Activated CD4-positive, alpha-beta memory T cell treated with anti-CD3 and anti-CD28 coated beads for 36 hours (primary cell): ENCODE measurements at regions not wholly inside any gene's neighbourhood (a gene's known extent, or its start where the extent isn't known, plus 50 kb on each side); places are given as distances from the start of the nearest gene placed in this dataset.

Experiments used
- CTCF ChIA-PET: fragments of 350-600 bp; sonication (Branson Sonifier 250); formaldehyde crosslinking; loops from one replicate; lab custom pipeline; 2021; ENCODE audit warnings: antibody characterized with exemption, inconsistent platforms; lab: Charles Lee
- POLR2A ChIA-PET: fragments of 350-600 bp; sonication (Branson Sonifier 250); formaldehyde crosslinking; loops from one replicate; lab custom pipeline; 2021; ENCODE audit warnings: antibody characterized with exemption; lab: Charles Lee
- DNase-seq: peaks from one replicate; pipeline ENCODE4 v3.0.0-alpha.2; 2020
- H3K27ac Mint-ChIP-seq: one replicate; pipeline ENCODE4 v1.8.0; 2021; ENCODE audit warnings: mixed read lengths
- H3K27me3 Mint-ChIP-seq: one replicate; pipeline ENCODE4 v1.8.0; 2021; ENCODE audit warnings: mixed read lengths
- H3K36me3 Mint-ChIP-seq: one replicate; pipeline ENCODE4 v1.8.0; 2021; ENCODE audit warnings: mixed read lengths
- H3K4me1 Mint-ChIP-seq: one replicate; pipeline ENCODE4 v1.8.0; 2021; ENCODE audit warnings: low read depth, mixed read lengths
- H3K4me3 Mint-ChIP-seq: one replicate; pipeline ENCODE4 v1.8.0; 2021; ENCODE audit warnings: mild to moderate bottlenecking, mixed read lengths
- H3K9me3 Mint-ChIP-seq: one replicate; pipeline ENCODE4 v1.8.0; 2021; ENCODE audit warnings: mixed read lengths
- intact Hi-C: fragments of 100-400 bp; cut with micrococcal nuclease; formaldehyde crosslinking; loops from one replicate; pipeline ENCODE4 v1.15.1; 2023

DNA sequence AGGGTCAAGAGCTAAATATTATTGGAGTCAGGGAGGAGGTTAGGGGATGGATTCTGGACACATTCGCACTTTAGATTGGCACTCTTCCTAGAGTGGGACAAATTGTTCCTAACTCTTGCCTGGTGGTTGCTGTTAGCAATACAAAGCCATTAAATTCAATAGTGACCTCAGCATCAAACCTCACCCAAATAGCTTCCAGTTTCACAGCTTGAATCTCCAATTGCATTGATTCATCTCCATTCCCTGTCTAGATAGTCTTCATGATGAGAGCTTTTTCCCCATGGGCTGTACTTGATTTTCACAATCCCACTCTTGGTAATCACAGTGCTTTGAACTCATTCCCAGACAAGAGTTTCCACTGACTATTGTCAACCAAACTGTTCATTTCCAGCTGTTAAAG is 585.9 kb upstream of the SYT4 start:
- ChIA-PET POLR2A (no interaction called here), CTCF (no interaction called here)
- H3K4me1 Mint-ChIP-seq, result no peaks in the 10 kb centered on the region
- H3K4me3 Mint-ChIP-seq, result no peak overlapping the region
- no peaks in the 10 kb centered on the region for H3K36me3 Mint-ChIP-seq
- no peaks in the 10 kb centered on the region for H3K27me3 Mint-ChIP-seq
- no peak for DNase-seq
- no peak overlapping the region for H3K27ac Mint-ChIP-seq
- intact Hi-C loops, result no loop called here
- peaks cover 5% of the 10 kb centered on the region for H3K9me3 Mint-ChIP-seq

- CTCF ChIA-PET, result no interaction called here
- intact Hi-C loops, result no loop called here
- Mint-ChIP-seq H3K4me1 (no peaks in the 10 kb centered on the region), H3K27me3 (no peaks in the 10 kb centered on the region), H3K36me3 (no peaks in the 10 kb centered on the region), H3K9me3 (peaks cover 8% of the 10 kb centered on the region), H3K27ac (no peak overlapping the region), H3K4me3 (no peak overlapping the region)
- POLR2A ChIA-PET, result no interaction called here
- no peak for DNase-seq
These were observed 589.4 kb upstream of the SYT4 start for GRCh38 chr18:43866696-43867095.

DNA sequence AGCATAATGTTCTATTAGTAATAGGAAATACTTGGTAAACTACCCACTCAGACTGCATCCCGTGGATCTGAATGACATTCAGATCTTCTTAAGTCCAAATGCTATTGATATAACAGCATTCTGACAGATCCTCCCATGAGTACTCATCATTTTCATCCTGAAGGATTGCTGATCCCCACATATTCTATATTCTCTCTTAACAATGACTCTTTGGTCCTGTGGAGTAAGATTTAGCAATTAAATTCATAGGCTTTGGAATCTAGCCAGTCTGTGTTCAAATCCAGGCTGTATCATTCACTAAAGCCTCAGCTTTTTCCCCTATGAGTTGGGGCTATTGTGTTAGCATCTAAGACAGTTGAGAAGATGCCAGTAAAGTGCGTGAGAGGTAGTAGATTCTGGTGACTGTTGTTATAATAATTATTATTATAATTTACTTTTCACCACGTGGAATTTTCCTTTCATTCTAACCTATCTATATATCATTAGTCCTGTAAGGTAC is 591.3 kb upstream of the SYT4 start:
- H3K9me3 Mint-ChIP-seq, result peaks cover 8% of the 10 kb centered on the region
- ChIA-PET CTCF (no interaction called here), POLR2A (no interaction called here)
- H3K4me3 Mint-ChIP-seq, result no peak overlapping the region
- intact Hi-C loops, result no loop called here
- no peak overlapping the region for H3K27ac Mint-ChIP-seq
- H3K36me3 Mint-ChIP-seq, result no peaks in the 10 kb centered on the region
- no peaks in the 10 kb centered on the region for H3K27me3 Mint-ChIP-seq
- DNase-seq, result no peak
- no peaks in the 10 kb centered on the region for H3K4me1 Mint-ChIP-seq

- H3K27ac Mint-ChIP-seq, result no peak overlapping the region
- no peaks in the 10 kb centered on the region for H3K36me3 Mint-ChIP-seq
- ChIA-PET CTCF (no interaction called here), POLR2A (no interaction called here)
- intact Hi-C loops, result no loop called here
- no peak overlapping the region for H3K4me3 Mint-ChIP-seq
- DNase-seq, result no peak
- peaks cover 8% of the 10 kb centered on the region for H3K9me3 Mint-ChIP-seq
- H3K4me1 Mint-ChIP-seq, result no peaks in the 10 kb centered on the region
- no peaks in the 10 kb centered on the region for H3K27me3 Mint-ChIP-seq
These were observed 592.2 kb upstream of the SYT4 start for GRCh38 chr18:43869451-43870008.

- no peak for DNase-seq
- POLR2A ChIA-PET, result no interaction called here
- no peaks in the 10 kb centered on the region for H3K4me1 Mint-ChIP-seq
These were observed 593.3 kb upstream of the SYT4 start for GRCh38 chr18:43870626-43871025.

DNA sequence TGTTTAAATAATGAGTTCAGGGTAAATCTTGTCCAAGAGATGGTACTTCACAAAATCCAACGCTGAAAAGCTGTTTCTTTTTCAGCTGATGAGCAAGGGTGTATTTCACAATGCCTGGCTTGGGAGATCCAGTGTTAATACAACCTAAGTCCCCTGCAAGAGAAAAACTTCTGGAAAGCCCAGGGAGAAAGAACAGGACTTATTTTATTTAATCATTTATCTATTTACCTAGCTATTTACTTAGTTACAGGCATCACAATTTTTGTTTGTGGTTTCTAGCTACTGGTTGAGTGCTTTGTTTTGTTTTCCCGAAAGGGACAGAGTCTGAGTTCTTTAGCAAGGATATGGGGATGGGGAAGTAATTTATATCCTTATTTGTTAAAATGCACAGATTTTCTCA is 598.2 kb upstream of the SYT4 start:
- no peaks in the 10 kb centered on the region for H3K4me1 Mint-ChIP-seq
- H3K27ac Mint-ChIP-seq, result no peak overlapping the region
- POLR2A ChIA-PET, result no interaction called here
- intact Hi-C loops, result no loop called here
- H3K4me3 Mint-ChIP-seq, result no peak overlapping the region
- H3K36me3 Mint-ChIP-seq, result no peaks in the 10 kb centered on the region
- H3K27me3 Mint-ChIP-seq, result no peaks in the 10 kb centered on the region
- H3K9me3 Mint-ChIP-seq, result peaks cover 13% of the 10 kb centered on the region
- CTCF ChIA-PET, result no interaction called here
- DNase-seq, result no peak

More at GRCh38 chr18:43870626-43871025, 593.3 kb upstream of the SYT4 start:
- Mint-ChIP-seq H3K9me3 (peaks cover 8% of the 10 kb centered on the region), H3K27me3 (no peaks in the 10 kb centered on the region), H3K27ac (no peak overlapping the region), H3K4me3 (no peak overlapping the region), H3K36me3 (no peaks in the 10 kb centered on the region)
- intact Hi-C loops, result no loop called here
- CTCF ChIA-PET, result no interaction called here

- Mint-ChIP-seq H3K4me3 (no peak overlapping the region), H3K27ac (no peak overlapping the region), H3K36me3 (no peaks in the 10 kb centered on the region), H3K9me3 (peaks cover 13% of the 10 kb centered on the region), H3K4me1 (no peaks in the 10 kb centered on the region), H3K27me3 (no peaks in the 10 kb centered on the region)
- POLR2A ChIA-PET, result no interaction called here
- intact Hi-C loops, result no loop called here
- CTCF ChIA-PET, result no interaction called here
- DNase-seq, result no peak
These were observed 599.0 kb upstream of the SYT4 start for GRCh38 chr18:43876286-43876685.

DNA sequence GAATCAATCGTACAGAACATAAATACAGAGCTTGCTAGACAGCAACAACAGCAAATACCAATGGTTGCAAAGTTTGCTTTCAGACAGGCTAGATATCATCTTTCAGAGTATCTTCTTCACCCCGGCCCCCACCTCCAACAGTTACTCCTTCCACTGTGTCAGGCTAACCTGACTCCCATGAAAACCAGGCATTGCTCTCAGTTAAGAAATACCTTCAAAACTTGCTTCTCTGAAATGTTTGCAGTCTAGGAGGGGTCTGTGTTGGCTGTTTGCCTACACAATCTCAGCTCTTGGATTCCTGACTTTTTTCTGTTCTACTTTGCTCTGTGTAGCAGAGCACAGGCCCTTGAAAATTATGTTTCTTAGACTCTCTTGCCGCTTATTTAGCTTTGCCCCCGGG is 599.5 kb upstream of the SYT4 start:
- ChIA-PET CTCF (no interaction called here), POLR2A (no interaction called here)
- Mint-ChIP-seq H3K36me3 (no peaks in the 10 kb centered on the region), H3K4me1 (no peaks in the 10 kb centered on the region), H3K9me3 (peaks cover 12% of the 10 kb centered on the region), H3K4me3 (no peak overlapping the region), H3K27ac (no peak overlapping the region), H3K27me3 (no peaks in the 10 kb centered on the region)
- intact Hi-C loops, result no loop called here
- no peak for DNase-seq

GRCh38 chr18:43877616-43878321 is 600.5 kb upstream of the SYT4 start:
- Mint-ChIP-seq H3K27ac (no peak overlapping the region), H3K27me3 (no peaks in the 10 kb centered on the region), H3K9me3 (peaks cover 13% of the 10 kb centered on the region), H3K4me3 (no peak overlapping the region), H3K4me1 (no peaks in the 10 kb centered on the region), H3K36me3 (no peaks in the 10 kb centered on the region)
- CTCF ChIA-PET, result no interaction called here
- DNase-seq, result no peak
- POLR2A ChIA-PET, result no interaction called here
- intact Hi-C loops, result no loop called here

DNA sequence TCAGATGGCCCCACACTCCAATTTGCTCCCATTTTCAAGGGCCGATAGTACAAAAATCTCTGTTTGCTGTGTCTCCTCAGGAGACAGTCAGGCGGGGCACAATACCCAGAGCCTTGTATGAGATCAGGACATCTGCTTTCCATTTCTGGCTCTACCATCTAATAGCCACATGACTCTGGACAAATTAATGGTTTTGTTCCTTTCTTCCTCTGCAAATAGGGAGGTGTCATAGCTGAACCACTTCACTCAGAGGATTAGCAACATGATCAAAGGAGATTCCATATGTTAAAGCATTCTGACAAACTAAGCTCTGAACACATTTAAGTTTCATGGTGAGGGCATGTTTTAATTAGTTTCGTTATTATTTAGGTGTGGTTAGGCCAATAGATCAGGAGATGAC is 602.1 kb upstream of the SYT4 start:
- no peaks in the 10 kb centered on the region for H3K4me1 Mint-ChIP-seq
- intact Hi-C loops, result no loop called here
- no peak overlapping the region for H3K4me3 Mint-ChIP-seq
- no peak for DNase-seq
- no peak overlapping the region for H3K27ac Mint-ChIP-seq
- H3K36me3 Mint-ChIP-seq, result no peaks in the 10 kb centered on the region
- no peaks in the 10 kb centered on the region for H3K27me3 Mint-ChIP-seq
- ChIA-PET POLR2A (no interaction called here), CTCF (no interaction called here)
- H3K9me3 Mint-ChIP-seq, result peaks cover 13% of the 10 kb centered on the region

GRCh38 chr18:43882358-43883055 is 605.2 kb upstream of the SYT4 start:
- Mint-ChIP-seq H3K27me3 (no peaks in the 10 kb centered on the region), H3K9me3 (peaks cover 13% of the 10 kb centered on the region), H3K36me3 (no peaks in the 10 kb centered on the region), H3K4me3 (no peak overlapping the region), H3K4me1 (no peaks in the 10 kb centered on the region), H3K27ac (no peak overlapping the region)
- no peak for DNase-seq
- CTCF ChIA-PET, result no interaction called here
- intact Hi-C loops, result no loop called here
- POLR2A ChIA-PET, result no interaction called here

DNA sequence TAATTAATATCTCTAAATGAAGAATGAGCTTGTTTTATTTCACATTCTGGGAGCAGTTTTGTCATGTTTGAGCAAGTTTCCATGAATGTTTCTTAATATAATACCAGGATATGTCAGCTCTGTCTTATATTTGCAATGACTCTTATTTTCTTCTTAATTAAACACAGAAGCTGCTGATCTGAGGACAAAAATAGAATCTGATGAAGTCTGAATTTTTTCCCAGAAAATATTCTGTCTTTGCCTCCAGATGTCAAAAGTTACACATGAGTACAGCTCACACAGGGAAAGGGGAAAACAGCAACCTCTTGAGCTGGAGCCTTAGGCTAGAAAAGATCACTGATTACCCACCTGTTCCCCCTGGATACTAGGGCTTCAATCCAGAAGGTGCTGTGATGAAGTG is 606.6 kb upstream of the SYT4 start:
- no peaks in the 10 kb centered on the region for H3K36me3 Mint-ChIP-seq
- DNase-seq, result no peak
- ChIA-PET POLR2A (no interaction called here), CTCF (no interaction called here)
- H3K27me3 Mint-ChIP-seq, result no peaks in the 10 kb centered on the region
- intact Hi-C loops, result no loop called here
- no peaks in the 10 kb centered on the region for H3K4me1 Mint-ChIP-seq
- H3K9me3 Mint-ChIP-seq, result peaks cover 12% of the 10 kb centered on the region
- no peak overlapping the region for H3K27ac Mint-ChIP-seq
- H3K4me3 Mint-ChIP-seq, result no peak overlapping the region

- no peaks in the 10 kb centered on the region for H3K36me3 Mint-ChIP-seq
- H3K27me3 Mint-ChIP-seq, result no peaks in the 10 kb centered on the region
- ChIA-PET POLR2A (no interaction called here), CTCF (no interaction called here)
- peaks cover 8% of the 10 kb centered on the region for H3K9me3 Mint-ChIP-seq
- intact Hi-C loops, result no loop called here
- no peak overlapping the region for H3K27ac Mint-ChIP-seq
- no peak overlapping the region for H3K4me3 Mint-ChIP-seq
- DNase-seq, result no peak
- H3K4me1 Mint-ChIP-seq, result no peaks in the 10 kb centered on the region
These were observed 609.1 kb upstream of the SYT4 start for GRCh38 chr18:43886341-43886740.
